PFSK-1 (cell line): ENCODE measurements at regions not wholly inside any gene's neighbourhood (a gene's known extent, or its start where the extent isn't known, plus 50 kb on each side); places are given as distances from the start of the nearest gene placed in this dataset.

Source experiments
- FOXP2 ChIP-seq: optimal IDR thresholded peaks from 2 replicates; pipeline ENCODE3; 2011; ENCODE audit warnings: borderline replicate concordance, control low read depth, inconsistent platforms; ENCODE audit not compliant: insufficient read depth; ENCODE audit errors: extremely low read length, extremely low read depth
- POLR2AphosphoS5 ChIP-seq: IDR thresholded peaks from 2 replicates; pipeline ENCODE4 v1.6.1; 2012; ENCODE audit warnings: low read depth, mild to moderate bottlenecking, control low read depth, low read length, moderate library complexity
- REST ChIP-seq, 2 experiments: IDR thresholded peaks; 2 replicates each; pipeline versions ENCODE4 v1.6.1 to v1.8.0; 2011 to 2012; ENCODE audit warnings: low read depth in 2 of 2, low read length in 2 of 2, control low read depth in 1 of 2, inconsistent platforms in 1 of 2, mild to moderate bottlenecking in 1 of 2, moderate library complexity in 1 of 2; ENCODE audit not compliant: insufficient read depth in 1 of 2
- SIN3A ChIP-seq: IDR thresholded peaks from 2 replicates; pipeline ENCODE4 v1.6.1; 2012; ENCODE audit warnings: mild to moderate bottlenecking, low read length, moderate library complexity, borderline replicate concordance; ENCODE audit not compliant: insufficient read depth
- TAF1 ChIP-seq: IDR thresholded peaks from 2 replicates; pipeline ENCODE4 v1.6.1; 2012; ENCODE audit warnings: low read length, control low read depth, borderline replicate concordance; ENCODE audit not compliant: insufficient read depth

GRCh38 chr3:176376531-176376930 is 820.8 kb downstream of the TBL1XR1 start:
- TF ChIP-seq FOXP2 (no peak), TAF1 (no peak), SIN3A (no peak), REST (IDR thresholded peaks at IDR 0.05; ENCODE audit: insufficient read depth in 1 of 2, low read depth in 2 of 2, low read length in 2 of 2) (no peak), POLR2AphosphoS5 (no peak)

- peak in 1 of 2 experiments; percentile 75; a peak in 2 of 4 replicates for TF ChIP-seq REST (IDR thresholded peaks at IDR 0.05; ENCODE audit: insufficient read depth in 1 of 2, low read depth in 2 of 2, low read length in 2 of 2)
- no peak for TF ChIP-seq POLR2AphosphoS5
These were observed 821.8 kb downstream of the TBL1XR1 start for GRCh38 chr3:176375519-176375918.

GRCh38 chr3:176362191-176362731 is 835.0 kb downstream of the TBL1XR1 start:
- no peak for TF ChIP-seq SIN3A
- TF ChIP-seq TAF1, result no peak
- no peak for TF ChIP-seq POLR2AphosphoS5
- TF ChIP-seq REST (IDR thresholded peaks at IDR 0.05; ENCODE audit: insufficient read depth in 1 of 2, low read depth in 2 of 2, low read length in 2 of 2), result no peak
- TF ChIP-seq FOXP2, result no peak

GRCh38 chr3:176359211-176359610 is 838.1 kb downstream of the TBL1XR1 start:
- TF ChIP-seq SIN3A, result no peak
- TF ChIP-seq TAF1, result no peak
- TF ChIP-seq REST (IDR thresholded peaks at IDR 0.05; ENCODE audit: insufficient read depth in 1 of 2, low read depth in 2 of 2, low read length in 2 of 2), result no peak
- no peak for TF ChIP-seq POLR2AphosphoS5
- TF ChIP-seq FOXP2, result no peak

GRCh38 chr3:176357891-176358290 is 839.4 kb downstream of the TBL1XR1 start:
- no peak for TF ChIP-seq FOXP2
- no peak for TF ChIP-seq REST (IDR thresholded peaks at IDR 0.05; ENCODE audit: insufficient read depth in 1 of 2, low read depth in 2 of 2, low read length in 2 of 2)
- no peak for TF ChIP-seq POLR2AphosphoS5
- no peak for TF ChIP-seq SIN3A
- no peak for TF ChIP-seq TAF1
